ENCODE measurements at regions not wholly inside any gene's neighbourhood (a gene's known extent, or its start where the extent isn't known, plus 50 kb on each side); places are given as distances from the start of the nearest gene placed in this dataset.
A peak's percentile ranks its signal among the peaks of the same experiment; 100 is the strongest.

GRCh38 chr2:195495351-195495750, 161.7 kb upstream of the SLC39A10 start:
- DNase-seq = no peak

DNA sequence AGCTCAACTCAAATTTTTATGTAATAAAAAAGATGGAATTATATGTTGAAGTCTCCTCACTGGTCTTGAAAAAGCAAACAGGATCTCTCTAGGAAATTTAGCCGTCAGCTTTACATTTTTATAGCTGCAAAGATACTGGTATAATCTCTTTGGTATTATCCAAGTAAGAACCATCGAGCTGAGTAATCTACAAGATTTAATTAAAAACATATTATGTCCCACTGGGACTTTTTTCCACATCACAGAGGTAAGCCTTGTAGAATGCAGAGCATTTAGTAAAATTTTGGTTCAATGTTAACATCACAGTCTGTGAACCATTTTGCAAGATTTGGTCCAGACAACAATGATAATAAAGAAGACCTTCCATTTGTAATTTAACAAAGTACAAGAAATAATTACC, 162.6 kb upstream of the SLC39A10 start:
- DNase-seq = no peak

DNA sequence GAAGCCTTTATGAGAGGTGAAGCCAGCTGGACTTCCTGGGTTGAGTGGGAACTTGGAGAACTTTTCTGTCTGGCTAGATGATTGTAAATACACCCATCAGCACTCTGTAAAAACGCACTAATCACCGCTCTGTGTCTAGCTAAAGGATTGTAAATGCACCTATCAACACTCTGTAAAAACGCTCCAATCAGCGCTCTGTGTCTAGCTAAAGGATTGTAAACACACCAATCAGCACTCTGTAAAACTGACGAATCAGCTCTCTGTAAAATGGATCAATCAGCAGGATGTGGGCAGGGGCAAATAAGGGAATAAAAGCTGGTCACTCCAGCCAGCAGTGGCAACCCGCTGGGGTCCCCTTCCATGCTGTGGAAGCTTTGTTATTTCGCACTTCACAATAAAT, 163.6 kb upstream of the SLC39A10 start:
- no peak for DNase-seq

DNA sequence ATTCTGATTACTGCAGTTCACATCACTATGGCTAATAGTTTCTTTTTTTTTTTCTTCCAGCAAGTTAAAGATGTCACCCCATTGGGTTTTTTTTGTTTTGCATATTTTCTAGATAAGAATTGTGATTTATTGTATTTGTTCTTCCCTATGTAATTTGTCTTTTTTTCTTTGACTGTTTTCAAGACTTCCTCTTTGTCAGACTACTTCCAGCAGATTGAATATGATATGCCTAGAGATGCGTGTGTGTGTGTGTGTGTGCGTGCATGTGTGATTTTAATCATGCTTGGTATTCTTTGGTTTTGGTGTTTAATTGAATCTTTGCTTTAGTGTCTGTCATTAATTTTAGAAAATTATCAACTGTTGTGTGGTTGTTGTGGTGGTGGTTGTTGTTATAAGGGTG, 166.7 kb upstream of the SLC39A10 start:
- DNase-seq = no peak

DNA sequence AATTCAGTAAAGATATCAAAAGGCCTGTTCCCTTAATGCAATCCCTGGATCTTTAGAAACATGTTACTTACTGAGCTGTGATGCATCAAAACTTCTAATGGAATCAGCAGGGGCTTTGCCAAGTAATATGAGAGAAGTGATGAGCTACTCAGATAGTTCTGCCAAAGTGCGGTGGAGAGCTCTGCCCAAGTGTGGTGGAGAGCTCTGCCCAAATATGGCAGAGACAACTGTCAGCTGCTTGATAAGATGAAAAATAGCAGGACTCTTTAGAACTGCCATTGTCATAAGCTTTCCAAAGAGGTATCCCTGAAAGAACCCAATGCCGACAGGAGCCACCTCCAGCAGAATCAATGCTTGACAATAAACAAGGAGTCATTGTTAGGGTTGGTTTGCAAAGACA, 167.9 kb upstream of the SLC39A10 start:
- DNase-seq = no peak

DNA sequence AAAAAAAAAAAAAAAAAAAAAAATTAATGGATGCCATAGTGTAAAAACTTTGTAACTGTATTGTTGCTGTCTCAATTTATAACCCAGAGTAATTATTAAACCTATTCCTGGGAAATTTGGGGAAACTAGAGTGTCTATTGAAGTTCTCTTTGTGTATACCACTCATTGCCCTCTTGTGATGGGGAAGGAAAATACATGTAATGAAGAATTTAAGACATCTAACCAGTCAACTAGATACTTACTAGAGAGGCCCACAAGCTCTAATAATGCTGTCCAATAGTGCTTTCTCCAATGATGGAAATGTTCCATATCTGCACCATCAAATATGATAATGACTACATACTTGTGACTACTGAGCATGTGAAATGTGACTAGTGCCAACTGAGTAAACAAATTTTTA, 168.5 kb upstream of the SLC39A10 start:
- DNase-seq = no peak

GRCh38 chr2:195486987-195487644, 169.9 kb upstream of the SLC39A10 start:
- peak; percentile 52 for DNase-seq

DNA sequence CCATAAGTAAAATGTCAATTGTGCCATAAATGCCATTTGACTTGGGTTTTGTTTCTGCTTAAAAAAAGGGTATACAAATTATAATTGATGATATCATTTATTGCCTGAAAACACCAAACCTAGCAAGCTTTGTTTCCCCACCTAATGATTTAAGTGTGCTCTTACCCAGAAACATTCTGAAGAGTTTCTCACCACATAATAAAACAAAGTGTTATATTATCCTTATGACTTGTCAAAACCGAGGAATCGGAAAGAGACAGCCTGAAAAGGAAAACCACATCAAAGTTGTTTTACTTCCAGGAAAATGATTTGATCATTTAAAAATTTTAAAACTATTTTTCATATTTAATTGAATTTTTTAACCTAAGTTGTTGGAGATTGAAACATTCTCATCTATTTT, 170.5 kb upstream of the SLC39A10 start:
- no peak for DNase-seq

GRCh38 chr2:195482010-195482409, 175.0 kb upstream of the SLC39A10 start:
- DNase-seq = no peak

DNA sequence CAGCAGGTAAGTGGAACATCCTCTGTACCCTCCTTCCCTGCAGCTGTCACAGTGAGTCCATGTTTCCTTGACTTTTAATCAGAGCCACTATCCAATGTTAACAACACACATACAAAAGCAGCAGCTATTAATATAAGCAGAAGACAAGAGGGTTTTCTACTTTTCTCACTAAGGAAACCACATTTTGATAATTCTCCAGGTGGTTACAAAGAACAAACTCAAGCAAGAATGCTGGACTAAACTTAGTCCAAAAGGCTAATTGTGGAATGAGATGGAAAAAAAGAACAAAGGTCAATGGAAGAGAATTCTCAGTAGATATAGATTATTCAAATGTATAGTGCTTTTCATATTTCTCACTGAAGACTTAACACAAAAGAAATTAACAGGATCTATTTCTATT, 176.9 kb upstream of the SLC39A10 start:
- DNase-seq = no peak

GRCh38 chr2:195479407-195479806, 177.6 kb upstream of the SLC39A10 start:
- DNase-seq = no peak

DNA sequence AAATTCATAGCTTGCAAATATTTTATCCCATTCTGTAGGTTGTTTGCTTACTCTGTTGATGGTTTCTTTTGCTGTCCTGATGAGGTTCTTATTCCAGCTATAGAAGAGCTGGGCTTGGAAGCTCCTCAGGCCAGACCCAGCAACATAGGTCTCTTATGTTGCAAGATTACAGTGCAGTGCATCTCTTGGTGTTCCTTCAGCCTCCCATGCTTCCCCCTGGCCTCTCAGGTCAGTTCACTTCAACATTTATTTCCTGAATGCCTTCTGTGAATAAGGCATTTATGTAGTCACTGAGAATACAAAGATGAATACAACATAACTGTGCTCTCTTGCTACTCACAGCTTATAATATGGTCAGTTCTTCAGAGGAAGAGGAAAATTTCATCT, 179.0 kb upstream of the SLC39A10 start:
- DNase-seq = no peak

DNA sequence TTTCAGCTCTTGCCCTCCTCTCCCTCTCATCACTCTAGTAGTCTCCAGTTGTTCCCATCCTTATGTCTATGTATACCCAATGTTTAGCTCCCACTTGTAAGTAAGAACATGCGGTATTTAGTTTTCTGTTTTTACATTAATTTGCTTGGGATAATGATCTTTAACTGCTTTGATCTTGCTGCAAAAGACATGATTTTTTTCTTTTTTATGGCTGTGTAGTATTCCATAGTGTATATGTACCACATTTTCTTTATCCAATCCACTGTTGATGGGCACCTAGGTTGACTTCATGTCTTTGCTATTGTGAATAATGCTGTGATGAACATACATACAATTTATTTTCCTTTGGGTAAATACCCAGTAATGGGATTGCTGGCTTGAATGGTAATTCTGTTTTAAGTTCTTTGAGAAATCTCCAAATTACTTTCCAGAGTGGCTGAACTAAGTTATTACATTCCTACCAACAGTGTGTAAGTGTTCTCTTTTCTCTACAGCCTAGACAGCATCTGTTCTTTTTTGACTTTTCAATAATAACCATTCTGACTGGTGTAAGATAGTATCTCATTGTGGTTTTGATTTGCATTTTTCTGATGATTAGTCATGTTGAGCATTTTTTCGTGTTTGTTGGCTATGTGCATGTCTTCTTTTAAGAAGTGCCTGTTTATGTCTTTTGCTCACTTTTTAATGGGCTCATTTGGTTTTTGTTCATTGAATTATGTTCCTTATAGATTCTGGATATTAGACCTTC, 179.6 kb upstream of the SLC39A10 start:
- no peak for DNase-seq

DNA sequence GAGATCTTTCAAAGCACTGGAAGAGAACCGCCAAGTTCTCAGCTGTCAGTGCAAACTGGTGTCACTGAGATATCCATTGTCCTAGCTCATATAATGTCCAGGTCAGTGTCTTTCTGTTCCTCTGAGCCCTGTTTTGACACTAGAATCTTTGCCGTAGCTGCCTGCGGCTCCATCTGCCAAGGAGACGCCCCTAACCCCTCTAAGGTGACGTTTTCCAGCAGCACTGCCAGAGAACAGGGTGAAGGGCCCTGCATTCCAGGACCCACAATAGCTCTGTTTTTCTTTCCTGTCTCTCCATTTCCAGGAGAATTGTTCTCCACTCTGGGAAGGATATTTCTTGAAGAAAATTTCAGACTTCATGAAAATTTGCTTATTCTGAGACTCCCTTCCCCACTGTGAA, 181.7 kb upstream of the SLC39A10 start:
- DNase-seq = no peak

DNA sequence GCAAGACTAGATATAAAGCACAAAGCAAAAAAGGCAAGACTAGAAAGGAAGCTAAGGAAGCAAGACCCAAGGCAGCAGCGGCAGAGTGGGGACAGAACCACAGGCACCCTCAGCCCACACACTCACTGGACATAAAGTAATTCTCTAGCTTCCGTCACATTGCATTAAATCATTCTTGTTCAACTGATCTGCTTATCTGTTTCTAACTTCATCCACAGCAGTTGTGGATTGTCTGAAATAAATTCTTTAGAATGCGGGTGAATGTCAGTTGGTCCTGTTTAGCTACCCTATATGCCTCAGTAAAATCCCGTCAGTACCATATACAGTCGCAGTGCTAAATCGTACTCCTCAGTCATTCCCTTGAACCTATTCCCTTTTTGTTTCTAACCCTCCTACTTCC, 183.2 kb upstream of the SLC39A10 start:
- no peak for DNase-seq

DNA sequence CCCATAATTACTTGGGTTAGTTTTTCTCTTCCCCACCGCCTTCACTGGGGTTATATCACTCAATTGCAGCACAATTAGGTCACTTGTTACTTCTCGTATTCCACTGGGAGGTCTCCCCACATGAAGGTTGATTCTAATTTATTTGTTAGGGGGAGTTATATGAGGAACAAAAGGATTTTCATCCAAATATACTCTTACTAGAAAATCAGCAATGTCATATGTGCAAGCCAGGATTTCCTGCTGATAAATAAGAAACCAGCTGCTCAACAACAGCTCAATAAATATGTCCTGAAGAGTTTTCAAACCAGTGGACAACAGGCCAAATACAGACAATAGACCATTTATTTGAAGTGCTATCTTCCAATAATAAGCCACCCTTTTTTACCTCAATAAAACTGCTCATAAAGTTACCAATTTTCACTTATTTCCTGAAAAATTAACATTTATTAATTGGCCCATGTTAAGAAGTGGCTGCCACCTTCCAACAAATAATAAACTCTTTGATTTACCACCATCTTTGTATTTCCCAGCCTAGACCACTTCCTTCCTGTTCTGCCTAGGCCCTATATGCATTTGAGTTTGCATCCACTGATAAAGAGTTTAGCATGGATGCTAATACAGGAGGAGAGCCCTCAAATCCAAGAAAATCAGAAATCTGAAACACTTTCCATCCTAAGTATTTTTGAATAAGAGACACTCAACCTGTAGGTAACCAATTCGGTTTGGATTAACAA, 184.4 kb upstream of the SLC39A10 start:
- no peak for DNase-seq

DNA sequence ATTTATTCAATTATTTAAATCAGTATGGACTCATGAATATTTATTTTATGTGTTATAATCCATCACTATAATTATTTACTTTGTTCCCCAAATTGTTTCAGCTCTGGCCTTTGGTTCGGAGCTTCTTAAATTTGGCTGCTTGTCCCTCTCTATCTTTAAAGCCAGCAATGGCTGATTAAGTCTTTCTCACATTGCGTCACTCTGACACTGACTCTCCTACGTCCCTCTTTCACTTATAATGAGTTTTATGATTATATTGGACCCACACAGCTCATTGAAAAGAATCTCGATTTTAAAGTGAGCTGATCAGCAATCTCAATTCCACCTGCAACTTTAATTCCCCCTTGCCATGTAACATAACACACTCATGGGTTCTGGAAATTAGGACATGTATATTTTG, 185.2 kb upstream of the SLC39A10 start:
- no peak for DNase-seq

- DNase-seq = no peak
These were observed 185.9 kb upstream of the SLC39A10 start for GRCh38 chr2:195471163-195471562.

DNA sequence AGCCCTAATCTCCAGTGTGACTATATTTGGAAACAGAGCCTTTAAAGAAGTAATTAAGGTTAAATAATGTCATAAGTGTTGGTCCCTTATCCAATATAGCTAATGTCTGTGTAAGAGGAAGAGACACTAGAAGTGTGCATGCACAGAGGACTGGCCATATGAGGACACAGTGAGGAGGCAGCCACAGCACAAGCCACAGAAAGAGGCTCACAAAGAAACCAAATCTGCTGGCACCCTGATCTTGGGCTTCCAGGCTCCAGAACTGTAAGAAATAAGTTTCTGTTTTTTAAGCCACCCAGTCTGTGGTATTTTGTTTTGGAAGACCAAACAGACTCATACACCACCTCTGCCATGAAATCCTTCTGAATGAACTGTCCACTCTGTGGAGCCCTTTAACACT, 186.4 kb upstream of the SLC39A10 start:
- no peak for DNase-seq

DNA sequence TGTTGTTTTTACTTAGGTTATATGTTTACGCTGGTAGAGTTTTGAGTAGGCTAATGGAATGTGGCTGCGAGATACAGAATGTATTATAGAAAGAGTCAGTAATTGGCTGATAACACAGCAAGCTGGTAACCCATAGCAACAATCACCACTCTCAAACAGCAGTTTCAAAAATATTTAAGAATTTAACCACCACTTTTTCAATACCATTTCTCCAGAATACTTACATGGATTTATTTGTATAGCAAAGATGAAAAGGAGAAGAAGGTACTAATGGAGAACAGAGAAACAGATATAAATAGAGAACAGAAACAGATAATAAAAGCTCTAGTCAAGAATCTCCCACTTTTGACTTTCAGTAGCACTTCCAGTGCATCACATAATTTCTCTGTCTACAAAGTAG, 188.3 kb upstream of the SLC39A10 start:
- no peak for DNase-seq

- no peak for DNase-seq
These were observed 190.6 kb upstream of the SLC39A10 start for GRCh38 chr2:195466427-195466826.

- no peak for DNase-seq
These were observed 196.0 kb upstream of the SLC39A10 start for GRCh38 chr2:195461010-195461409.

- DNase-seq = no peak
These were observed 198.1 kb upstream of the SLC39A10 start for GRCh38 chr2:195458936-195459335.

GRCh38 chr2:195457873-195458272, 199.2 kb upstream of the SLC39A10 start:
- DNase-seq = no peak
